Natural killer cell treated with Interleukin-12 subunit alpha and Interleukin-12 subunit beta and Interleukin-15 and Interleukin-18, amount 100 ng/mL, for 72 hours (primary cell): ENCODE measurements at regions not wholly inside any gene's neighbourhood (a gene's known extent, or its start where the extent isn't known, plus 50 kb on each side); places are given as distances from the start of the nearest gene placed in this dataset.

Source experiments
- ATAC-seq, 2 donors: fragments of 150-1000 bp; cut with Tn5 transposase in 1 of 2; sonication (Bioruptor Pico), chemical (Tn5 transposase) in 1 of 2; 2 replicates each; pipeline ENCODE4 v1.10.0; 2021
- DNase-seq: peaks from one replicate; pipeline ENCODE4 v3.0.0; 2022; ENCODE audit warnings: low spot score
- H3K27ac Mint-ChIP-seq, 2 donors: 1 replicate in 1 of 2; 2 replicates in 1 of 2; pipeline ENCODE4 v1.8.0; 2022; ENCODE audit warnings: mixed read lengths in 2 of 2, mild to moderate bottlenecking in 1 of 2, moderate library complexity in 1 of 2
- H3K27me3 Mint-ChIP-seq, 2 donors: 1 replicate in 1 of 2; 2 replicates in 1 of 2; pipeline ENCODE4 v1.8.0; 2022; ENCODE audit warnings: mixed read lengths in 2 of 2
- H3K36me3 Mint-ChIP-seq: one replicate; pipeline ENCODE4 v1.8.0; 2022; ENCODE audit warnings: mixed read lengths
- H3K4me1 Mint-ChIP-seq, 2 donors: 1 replicate in 1 of 2; 2 replicates in 1 of 2; pipeline ENCODE4 v1.8.0; 2022; ENCODE audit warnings: low read depth in 2 of 2, mixed read lengths in 2 of 2, mild to moderate bottlenecking in 1 of 2
- H3K4me3 Mint-ChIP-seq: one replicate; pipeline ENCODE4 v1.8.0; 2022; ENCODE audit warnings: mixed read lengths
- H3K9me3 Mint-ChIP-seq: 2 replicates; pipeline ENCODE4 v1.8.0; 2022; ENCODE audit warnings: mixed read lengths

DNA sequence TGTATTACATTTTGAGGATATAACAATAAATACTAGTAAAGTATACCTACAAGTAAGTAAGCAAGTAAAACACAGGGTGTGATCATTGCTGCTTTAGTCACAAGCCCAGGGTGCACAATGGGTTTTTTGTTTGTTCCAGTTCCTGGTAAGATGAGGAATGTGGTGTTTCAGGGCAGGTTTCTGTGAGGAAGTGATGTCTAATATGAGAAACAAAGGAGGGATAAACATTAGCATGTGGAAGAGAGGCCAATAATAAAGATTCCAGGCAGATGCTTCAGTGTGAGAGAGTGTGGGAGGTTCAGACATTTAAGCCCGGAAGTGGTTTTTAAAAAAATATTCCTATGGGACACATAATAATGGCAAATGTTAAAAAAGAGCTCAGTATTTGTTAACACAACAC lies 808.1 kb upstream of the USP15 start:
- no peak overlapping the region for H3K4me3 Mint-ChIP-seq
- H3K27ac Mint-ChIP-seq, result no peak overlapping the region
- no peak for DNase-seq
- H3K4me1 Mint-ChIP-seq, result no peaks in the 10 kb centered on the region
- peaks cover 8% of the 10 kb centered on the region for H3K9me3 Mint-ChIP-seq
- no peak for ATAC-seq
- no peaks in the 10 kb centered on the region for H3K27me3 Mint-ChIP-seq
- H3K36me3 Mint-ChIP-seq, result no peaks in the 10 kb centered on the region

DNA sequence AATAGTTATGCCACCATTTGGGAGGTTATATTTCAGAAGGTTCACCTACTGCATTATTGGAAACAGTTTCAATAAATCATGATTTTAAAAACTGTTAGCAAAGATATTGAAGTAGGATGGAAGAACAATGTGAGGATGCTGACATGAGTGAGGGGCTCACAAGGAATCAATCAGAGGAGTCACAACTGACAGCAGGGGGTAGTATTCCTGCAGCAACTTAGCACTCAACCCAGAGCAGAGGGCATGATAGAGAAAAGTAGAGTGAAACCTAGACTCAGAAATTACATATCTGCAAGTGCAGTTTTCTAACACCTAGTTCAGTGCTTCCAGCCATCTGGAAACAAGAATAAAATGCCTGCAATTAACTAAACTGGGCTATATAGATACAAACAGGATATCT lies 772.5 kb upstream of the USP15 start:
- ATAC-seq (no peak), DNase-seq (no peak)
- no peak overlapping the region for H3K27ac Mint-ChIP-seq
- H3K4me3 Mint-ChIP-seq, result no peak overlapping the region
- H3K36me3 Mint-ChIP-seq, result no peaks in the 10 kb centered on the region
- H3K9me3 Mint-ChIP-seq, result peaks cover 11% of the 10 kb centered on the region
- no peaks in the 10 kb centered on the region for H3K4me1 Mint-ChIP-seq
- no peaks in the 10 kb centered on the region for H3K27me3 Mint-ChIP-seq

DNA sequence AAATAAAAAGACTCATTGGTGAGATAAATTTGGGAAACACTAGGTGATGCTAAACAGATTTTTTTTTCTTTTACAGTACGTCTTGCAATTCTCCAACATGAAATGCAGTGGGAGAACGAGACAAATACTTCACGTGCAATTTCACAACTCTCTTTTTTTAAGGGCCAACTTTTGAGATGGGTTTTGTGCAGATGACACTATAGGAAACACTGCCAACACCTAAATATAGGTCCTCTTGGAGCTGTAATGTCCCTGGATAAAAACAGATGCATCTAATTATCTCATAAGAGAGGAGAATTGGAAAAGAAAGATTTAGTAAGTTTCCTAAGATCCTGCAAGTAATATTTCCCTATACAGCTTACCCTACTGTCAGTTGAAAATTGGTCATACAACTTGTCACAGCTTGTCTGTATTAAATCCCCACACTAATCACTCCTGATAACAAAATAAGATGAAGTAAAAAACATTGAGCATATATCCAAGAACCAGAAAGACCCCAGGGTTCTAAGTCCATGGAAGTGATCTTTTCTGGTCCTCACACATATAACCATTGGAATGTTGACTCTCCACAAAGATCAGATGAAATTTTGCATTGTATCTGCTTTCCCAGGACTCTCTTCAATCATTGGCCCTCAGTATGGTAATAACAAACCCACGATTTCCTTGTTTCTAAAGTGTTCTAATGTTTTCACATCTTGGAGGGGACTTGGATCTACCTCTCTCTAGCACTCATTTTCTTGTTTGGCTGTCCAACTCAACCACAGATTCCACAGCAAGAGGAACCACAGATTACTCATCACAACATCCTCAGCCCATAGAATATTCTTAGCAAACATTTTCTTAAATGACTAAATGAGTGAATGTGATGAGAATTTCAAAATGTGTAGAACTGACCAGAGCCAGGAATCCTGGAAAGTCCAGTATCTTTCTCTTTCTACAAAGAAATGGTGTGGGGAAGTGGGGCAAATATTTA lies 769.4 kb upstream of the USP15 start:
- H3K4me1 Mint-ChIP-seq, result no peaks in the 10 kb centered on the region
- H3K36me3 Mint-ChIP-seq, result no peaks in the 10 kb centered on the region
- peaks cover 13% of the 10 kb centered on the region for H3K9me3 Mint-ChIP-seq
- H3K27me3 Mint-ChIP-seq, result no peaks in the 10 kb centered on the region
- DNase-seq (no peak), ATAC-seq (no peak)
- no peak overlapping the region for H3K27ac Mint-ChIP-seq
- no peak overlapping the region for H3K4me3 Mint-ChIP-seq

DNA sequence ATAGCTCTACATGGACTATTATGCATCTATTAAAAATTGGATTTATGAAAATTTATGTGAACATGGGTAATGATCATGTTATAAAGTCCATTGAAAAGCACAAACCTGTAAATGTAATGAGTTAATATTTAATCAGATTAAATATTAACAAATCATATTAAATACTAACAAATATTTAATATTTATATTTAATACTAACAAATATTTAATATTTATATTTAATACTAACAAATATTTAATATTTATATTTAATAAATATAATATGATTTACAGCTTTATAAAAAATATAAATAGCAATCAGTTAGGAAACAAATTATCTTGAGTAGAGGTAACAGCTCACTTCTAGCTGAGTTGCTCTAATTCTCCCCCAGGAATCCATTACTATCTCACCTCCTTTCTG lies 758.0 kb upstream of the USP15 start:
- no peaks in the 10 kb centered on the region for H3K4me1 Mint-ChIP-seq
- ATAC-seq, result no peak
- H3K4me3 Mint-ChIP-seq, result no peak overlapping the region
- H3K27ac Mint-ChIP-seq, result no peak overlapping the region
- no peaks in the 10 kb centered on the region for H3K27me3 Mint-ChIP-seq
- no peak for DNase-seq
- peaks cover 25% of the 10 kb centered on the region for H3K9me3 Mint-ChIP-seq
- H3K36me3 Mint-ChIP-seq, result no peaks in the 10 kb centered on the region

DNA sequence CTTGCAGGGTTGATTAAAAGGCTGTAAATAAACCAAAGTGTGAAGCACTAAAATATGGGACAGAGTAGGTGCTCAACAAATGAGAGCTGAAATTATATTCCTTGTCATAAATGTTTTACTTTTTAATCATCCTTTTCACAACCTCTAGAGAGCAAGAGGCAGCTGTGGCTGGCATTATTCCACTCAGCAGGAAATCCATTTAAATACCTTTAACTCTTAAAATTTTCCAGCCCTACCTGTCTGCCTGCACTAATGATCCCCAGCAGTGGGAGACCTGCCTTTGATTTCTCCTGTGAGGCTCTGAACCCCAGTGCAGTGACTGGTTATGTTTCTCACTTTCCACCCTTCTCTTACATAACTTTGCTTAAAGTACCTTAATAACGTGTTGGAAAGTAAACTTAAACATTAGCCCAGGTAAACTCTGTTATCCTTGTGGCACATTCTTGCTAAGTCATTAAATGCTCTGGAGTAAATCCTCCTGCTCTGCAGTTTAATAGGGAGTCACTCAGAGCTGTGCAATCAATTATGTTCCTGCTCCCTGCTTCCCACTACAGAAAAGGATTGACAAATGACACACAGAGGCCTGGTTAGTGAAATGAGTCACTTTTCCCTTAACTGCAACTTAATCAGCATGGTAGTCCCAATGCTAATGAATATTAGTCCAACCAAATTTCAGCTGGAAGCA lies 755.7 kb upstream of the USP15 start:
- no peak for ATAC-seq
- Mint-ChIP-seq H3K4me3 (no peak overlapping the region), H3K27ac (no peak overlapping the region), H3K36me3 (no peaks in the 10 kb centered on the region), H3K27me3 (no peaks in the 10 kb centered on the region), H3K4me1 (no peaks in the 10 kb centered on the region), H3K9me3 (peaks cover 22% of the 10 kb centered on the region)
- no peak for DNase-seq

DNA sequence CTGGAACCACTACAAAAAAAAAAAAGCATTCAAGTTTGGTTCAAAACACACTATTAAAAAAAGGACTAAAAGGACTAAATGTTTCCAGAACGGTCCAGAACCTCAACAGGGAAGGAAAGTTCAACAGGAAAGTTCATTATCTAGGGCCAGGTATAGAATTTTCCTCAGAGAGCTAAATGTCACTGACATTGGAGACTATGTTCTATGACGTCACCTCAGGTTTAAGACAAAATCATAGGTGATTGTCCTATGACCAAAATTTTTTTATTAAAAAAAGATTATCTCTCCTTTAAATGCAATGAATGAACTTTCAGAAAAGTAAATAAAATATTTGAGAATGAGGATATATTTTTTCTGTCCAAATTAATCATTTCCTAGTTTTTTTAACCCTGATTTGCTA lies 746.7 kb upstream of the USP15 start:
- Mint-ChIP-seq H3K4me1 (no peaks in the 10 kb centered on the region), H3K27ac (no peak overlapping the region), H3K27me3 (no peaks in the 10 kb centered on the region), H3K36me3 (no peaks in the 10 kb centered on the region), H3K9me3 (peaks cover 18% of the 10 kb centered on the region), H3K4me3 (no peak overlapping the region)
- ATAC-seq, result no peak
- DNase-seq, result no peak

DNA sequence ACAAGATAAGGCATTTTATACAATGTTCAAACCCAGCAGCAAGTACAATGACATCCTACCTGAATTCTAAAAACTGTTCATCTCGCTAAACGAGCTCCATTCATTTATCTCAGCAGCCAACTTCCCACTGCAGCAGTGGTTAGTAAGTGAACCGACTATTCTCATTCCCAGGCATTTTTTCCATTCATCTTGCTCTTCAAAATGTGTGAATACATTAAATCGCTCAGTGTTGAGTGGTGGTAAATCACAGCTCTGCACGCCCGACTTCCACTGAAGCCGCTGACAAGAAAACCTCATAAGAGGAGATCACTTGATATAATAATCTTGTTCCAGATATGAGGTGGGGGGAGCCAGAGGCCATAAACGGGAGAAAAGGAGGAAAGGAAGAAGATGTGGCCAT lies 746.2 kb upstream of the USP15 start:
- H3K4me1 Mint-ChIP-seq, result no peaks in the 10 kb centered on the region
- H3K36me3 Mint-ChIP-seq, result no peaks in the 10 kb centered on the region
- no peak overlapping the region for H3K4me3 Mint-ChIP-seq
- DNase-seq (no peak), ATAC-seq (no peak)
- H3K27ac Mint-ChIP-seq, result no peak overlapping the region
- no peaks in the 10 kb centered on the region for H3K27me3 Mint-ChIP-seq
- peaks cover 18% of the 10 kb centered on the region for H3K9me3 Mint-ChIP-seq

DNA sequence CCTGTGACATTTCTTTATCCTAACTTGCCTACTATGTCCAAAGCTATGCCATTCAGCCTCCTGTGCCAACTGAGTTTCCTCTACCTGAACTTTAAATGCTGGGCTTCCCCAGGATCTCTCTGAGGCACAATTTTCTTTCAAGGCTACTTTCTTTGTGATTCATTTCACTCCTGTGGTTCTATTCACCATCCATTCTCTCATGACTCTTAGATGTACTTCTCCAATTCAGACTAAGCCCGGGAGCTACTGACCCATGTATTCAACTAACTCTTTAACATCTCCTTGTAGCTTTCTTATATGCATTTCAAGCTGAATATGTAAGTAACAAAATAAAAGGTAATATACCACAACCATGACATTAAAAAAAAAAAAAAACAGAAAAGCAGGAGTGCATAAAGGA lies 738.9 kb upstream of the USP15 start:
- Mint-ChIP-seq H3K27me3 (no peaks in the 10 kb centered on the region), H3K4me1 (no peaks in the 10 kb centered on the region), H3K9me3 (peaks cover 17% of the 10 kb centered on the region), H3K4me3 (no peak overlapping the region), H3K27ac (no peak overlapping the region), H3K36me3 (peaks cover 7% of the 10 kb centered on the region)
- DNase-seq (no peak), ATAC-seq (no peak)

DNA sequence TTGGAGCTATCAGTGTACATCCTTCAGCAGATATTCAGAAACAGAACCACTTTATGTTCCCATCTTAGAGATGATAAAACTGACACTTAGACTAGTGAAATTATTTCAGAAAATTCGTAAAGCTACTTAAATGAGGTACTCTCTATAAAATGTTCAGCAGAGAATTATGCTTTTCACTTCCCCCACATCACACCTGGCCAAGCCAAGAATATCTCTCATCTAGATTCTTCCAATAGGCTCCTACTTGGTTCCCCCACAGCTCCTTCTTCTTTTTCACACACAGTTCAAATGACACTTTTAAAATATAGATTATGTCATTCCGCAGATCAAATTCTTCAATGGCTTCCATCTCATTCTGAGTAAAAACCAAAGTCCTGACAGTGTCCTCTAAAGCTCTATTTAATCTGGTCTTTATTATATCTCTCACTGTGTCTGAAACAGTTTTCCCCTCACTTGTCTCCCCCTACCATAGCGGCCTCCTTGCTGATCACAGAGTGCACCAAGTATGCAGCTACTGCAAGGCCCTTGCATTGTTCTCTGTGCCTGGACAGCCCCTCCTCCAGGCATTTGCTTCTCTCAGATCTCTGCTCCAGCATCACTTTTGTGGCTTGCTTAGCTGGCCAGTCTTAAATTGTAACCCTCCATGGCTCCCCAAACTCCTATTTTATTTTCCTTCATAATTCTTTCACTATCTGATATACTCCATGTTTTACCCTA lies 736.8 kb upstream of the USP15 start:
- Mint-ChIP-seq H3K4me1 (no peaks in the 10 kb centered on the region), H3K4me3 (no peak overlapping the region), H3K27me3 (no peaks in the 10 kb centered on the region), H3K36me3 (peaks cover 7% of the 10 kb centered on the region), H3K27ac (no peak overlapping the region), H3K9me3 (peaks cover 14% of the 10 kb centered on the region)
- ATAC-seq, result no peak
- no peak for DNase-seq

DNA sequence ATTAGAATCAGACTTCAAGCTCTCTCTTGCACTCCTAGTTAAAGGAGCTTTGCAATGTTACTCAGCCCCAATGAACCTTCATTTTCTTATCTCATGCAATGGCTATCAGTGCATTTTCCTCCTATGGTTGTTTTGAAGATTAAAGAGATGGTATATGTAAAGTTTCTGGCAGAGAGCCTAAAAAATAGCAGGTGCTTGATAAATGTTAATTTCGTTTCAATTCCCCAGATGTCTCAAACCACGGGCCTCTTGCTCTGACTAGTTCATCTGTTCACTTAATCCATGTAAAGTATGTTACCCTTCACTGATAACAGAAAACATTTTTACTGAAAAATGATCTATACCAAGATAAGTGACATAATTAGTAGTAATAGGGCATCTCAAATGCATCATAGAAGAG lies 735.4 kb upstream of the USP15 start:
- no peaks in the 10 kb centered on the region for H3K27me3 Mint-ChIP-seq
- no peak overlapping the region for H3K4me3 Mint-ChIP-seq
- H3K4me1 Mint-ChIP-seq, result no peaks in the 10 kb centered on the region
- DNase-seq (no peak), ATAC-seq (no peak)
- peaks cover 7% of the 10 kb centered on the region for H3K36me3 Mint-ChIP-seq
- H3K27ac Mint-ChIP-seq, result no peak overlapping the region
- peaks cover 14% of the 10 kb centered on the region for H3K9me3 Mint-ChIP-seq

DNA sequence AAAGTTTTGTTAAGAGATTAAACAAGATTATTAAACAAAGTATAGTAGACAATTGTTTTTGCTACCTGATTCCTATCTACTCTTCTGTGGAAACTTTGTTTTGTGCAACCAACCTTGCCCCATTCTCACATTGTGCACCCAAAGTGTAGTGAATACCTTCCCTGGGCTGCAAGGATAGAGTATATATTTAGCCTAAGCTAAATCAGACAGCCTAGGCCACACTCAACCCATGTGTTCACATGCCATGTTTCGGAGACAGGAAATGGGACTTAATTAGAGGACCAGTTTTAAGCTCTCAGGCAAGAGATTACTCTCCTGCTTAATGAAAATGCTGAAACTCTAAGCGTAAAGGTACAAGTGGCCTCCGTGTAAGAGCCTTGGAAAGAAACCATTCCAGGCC lies 734.9 kb upstream of the USP15 start:
- DNase-seq (no peak), ATAC-seq (no peak)
- no peaks in the 10 kb centered on the region for H3K27me3 Mint-ChIP-seq
- no peaks in the 10 kb centered on the region for H3K4me1 Mint-ChIP-seq
- peaks cover 7% of the 10 kb centered on the region for H3K36me3 Mint-ChIP-seq
- no peak overlapping the region for H3K4me3 Mint-ChIP-seq
- H3K9me3 Mint-ChIP-seq, result peaks cover 14% of the 10 kb centered on the region
- H3K27ac Mint-ChIP-seq, result no peak overlapping the region

DNA sequence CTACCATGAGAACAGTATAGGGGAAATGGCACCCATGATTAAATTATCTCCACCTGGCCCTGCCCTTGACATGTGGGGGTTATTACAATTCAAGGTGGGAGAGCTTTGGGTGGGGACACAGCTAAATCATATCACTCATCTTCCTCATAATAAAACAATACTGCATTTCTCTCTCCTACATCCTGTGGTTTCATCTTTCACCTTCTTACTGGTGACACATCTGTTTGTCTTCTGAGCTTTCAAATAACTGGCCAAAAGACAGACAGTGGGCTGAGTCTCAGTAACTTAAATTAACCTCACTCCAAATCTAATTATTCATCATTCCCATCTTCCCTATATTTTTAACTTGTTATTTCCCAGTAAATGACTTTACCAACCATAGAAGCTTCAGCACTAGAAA lies 729.7 kb upstream of the USP15 start:
- peaks cover 5% of the 10 kb centered on the region for H3K36me3 Mint-ChIP-seq
- H3K4me1 Mint-ChIP-seq, result no peaks in the 10 kb centered on the region
- no peak overlapping the region for H3K27ac Mint-ChIP-seq
- ATAC-seq (no peak), DNase-seq (no peak)
- H3K9me3 Mint-ChIP-seq, result peaks cover 11% of the 10 kb centered on the region
- H3K27me3 Mint-ChIP-seq, result no peaks in the 10 kb centered on the region
- H3K4me3 Mint-ChIP-seq, result no peak overlapping the region

DNA sequence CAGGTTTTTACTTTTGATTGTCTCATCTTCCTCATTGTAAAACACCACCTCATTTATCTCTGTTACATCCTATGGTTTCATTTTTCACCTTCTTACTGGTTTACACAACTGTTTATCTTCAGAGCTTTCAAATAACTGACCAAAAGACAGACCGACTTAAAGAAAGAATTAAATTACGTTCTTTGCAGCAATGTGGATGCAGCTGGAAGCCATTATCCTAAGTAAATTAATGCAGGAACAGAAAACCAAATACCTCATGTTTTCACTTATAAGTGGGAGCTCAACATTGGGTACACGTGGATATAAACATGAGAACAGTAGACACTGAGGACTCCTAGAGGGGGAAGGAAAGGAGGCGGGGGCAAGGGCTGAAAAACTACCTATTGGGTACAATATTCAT lies 729.0 kb upstream of the USP15 start:
- peaks cover 5% of the 10 kb centered on the region for H3K36me3 Mint-ChIP-seq
- peaks cover 11% of the 10 kb centered on the region for H3K9me3 Mint-ChIP-seq
- no peak overlapping the region for H3K27ac Mint-ChIP-seq
- no peak for ATAC-seq
- H3K4me1 Mint-ChIP-seq, result no peaks in the 10 kb centered on the region
- H3K27me3 Mint-ChIP-seq, result no peaks in the 10 kb centered on the region
- H3K4me3 Mint-ChIP-seq, result no peak overlapping the region
- no peak for DNase-seq

DNA sequence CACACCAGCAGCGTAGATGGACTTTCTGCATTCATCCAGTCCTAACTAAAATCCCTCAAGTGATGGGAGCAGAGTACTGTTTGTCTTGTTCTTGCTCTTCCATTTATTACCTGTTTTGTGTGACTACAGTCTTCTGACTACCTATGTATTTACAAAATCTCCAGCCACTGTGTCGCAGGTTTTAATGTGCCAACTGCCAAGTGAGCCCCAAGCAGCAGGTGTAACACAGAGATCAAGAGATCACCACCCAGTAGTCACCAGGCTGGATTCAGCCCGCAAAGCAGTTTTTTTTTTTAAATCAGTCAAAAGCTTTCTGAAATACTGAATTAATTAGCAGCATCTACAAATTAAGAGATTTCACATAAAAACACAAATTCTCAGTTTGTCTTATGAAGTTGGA lies 724.1 kb upstream of the USP15 start:
- H3K4me1 Mint-ChIP-seq, result no peaks in the 10 kb centered on the region
- ATAC-seq, result no peak
- H3K27ac Mint-ChIP-seq, result no peak overlapping the region
- H3K4me3 Mint-ChIP-seq, result no peak overlapping the region
- no peak for DNase-seq
- no peaks in the 10 kb centered on the region for H3K27me3 Mint-ChIP-seq
- peaks cover 18% of the 10 kb centered on the region for H3K9me3 Mint-ChIP-seq
- peaks cover 5% of the 10 kb centered on the region for H3K36me3 Mint-ChIP-seq
